Activated CD4-positive, alpha-beta T cell treated with anti-CD3 and anti-CD28 coated beads, Interleukin-2, Interleukin-4, amounts not matched to agents 100 ng/mL and 50 ng/mL, durations not matched to agents 16 hours and 8 hours (primary cell): ENCODE measurements at regions not wholly inside any gene's neighbourhood (a gene's known extent, or its start where the extent isn't known, plus 50 kb on each side); places are given as distances from the start of the nearest gene placed in this dataset.

Experiments
- DNase-seq: peaks from one replicate; pipeline ENCODE4 v3.0.0-alpha.2; 2020; ENCODE audit warnings: low spot score

GRCh38 chr20:48275286-48276020 is 490.2 kb upstream of the SULF2 start:
- DNase-seq, result no peak

GRCh38 chr20:48273843-48274242 is 488.6 kb upstream of the SULF2 start:
- no peak for DNase-seq

- DNase-seq, result no peak
Measured at GRCh38 chr20:48270885-48271284, 485.6 kb upstream of the SULF2 start.

- no peak for DNase-seq
Measured at GRCh38 chr20:48267860-48268633, 482.8 kb upstream of the SULF2 start.

- no peak for DNase-seq
Measured at GRCh38 chr20:48266571-48266970, 481.3 kb upstream of the SULF2 start.

- DNase-seq, result no peak
Measured at GRCh38 chr20:48265791-48266190, 480.5 kb upstream of the SULF2 start.

- no peak for DNase-seq
Measured at GRCh38 chr20:48262955-48263354, 477.7 kb upstream of the SULF2 start.

- no peak for DNase-seq
Measured at GRCh38 chr20:48262466-48262865, 477.2 kb upstream of the SULF2 start.

GRCh38 chr20:48261398-48261910 is 476.2 kb upstream of the SULF2 start:
- DNase-seq, result no peak

- DNase-seq, result no peak
Measured at GRCh38 chr20:48260129-48260756, 475.0 kb upstream of the SULF2 start.

GRCh38 chr20:48259456-48259855 is 474.2 kb upstream of the SULF2 start:
- no peak for DNase-seq

GRCh38 chr20:48257833-48258232 is 472.6 kb upstream of the SULF2 start:
- no peak for DNase-seq

GRCh38 chr20:48247961-48248360 is 462.7 kb upstream of the SULF2 start:
- no peak for DNase-seq

GRCh38 chr20:48246061-48246790 is 460.9 kb upstream of the SULF2 start:
- DNase-seq, result no peak

- DNase-seq, result no peak
Measured at GRCh38 chr20:48242623-48243022, 457.3 kb upstream of the SULF2 start.

GRCh38 chr20:48241482-48241881 is 456.2 kb upstream of the SULF2 start:
- DNase-seq, result no peak

- no peak for DNase-seq
Measured at GRCh38 chr20:48238781-48239180, 453.5 kb upstream of the SULF2 start.

- no peak for DNase-seq
Measured at GRCh38 chr20:48238326-48238725, 453.0 kb upstream of the SULF2 start.

GRCh38 chr20:48236000-48236970 is 451.0 kb upstream of the SULF2 start:
- no peak for DNase-seq

GRCh38 chr20:48234951-48235350 is 449.7 kb upstream of the SULF2 start:
- no peak for DNase-seq
